PC-9 (cell line): ENCODE measurements at regions not wholly inside any gene's neighbourhood (a gene's known extent, or its start where the extent isn't known, plus 50 kb on each side); places are given as distances from the start of the nearest gene placed in this dataset.

Source experiments
- BruUV-seq: library from RNA; stranded (reverse); fragments of 400-500 nt; replicated peaks from 2 replicates; lab custom pipeline; 2021; lab: Mats Ljungman, UMichigan
- CTCF ChIA-PET: fragments of 300-600 bp; sonication (Branson Sonifier 250); formaldehyde crosslinking; loops from one replicate; lab custom pipeline; 2022; ENCODE audit warnings: antibody characterized with exemption; lab: Charles Lee
- POLR2A ChIA-PET: fragments of 300-600 bp; sonication (Branson Sonifier 250); formaldehyde crosslinking; loops from one replicate; lab custom pipeline; 2022; ENCODE audit warnings: antibody characterized with exemption; ENCODE audit not compliant: unreplicated experiment; lab: Charles Lee
- DNase-seq, 2 experiments: peaks; one replicate each; pipeline versions ENCODE4 v3.0.0 to v3.0.0-alpha.2; 2015 to 2022; ENCODE audit warnings: mixed read lengths in 1 of 2
- H2AFZ ChIP-seq: fragments of 200-600 bp; sonication (generic); 2 replicates; pipeline ENCODE4 v1.8.1; 2017; ENCODE audit warnings: antibody characterized with exemption
- H3F3A ChIP-seq: fragments of 200-600 bp; sonication (generic); 2 replicates; pipeline ENCODE4 v1.8.1; 2017; ENCODE audit warnings: antibody characterized with exemption, mild to moderate bottlenecking, low read depth; ENCODE audit not compliant: insufficient read depth
- H3K27ac ChIP-seq: fragments of 200-600 bp; sonication (generic); 2 replicates; pipeline ENCODE4 v1.6.1; 2016; ENCODE audit warnings: mixed run types
- H3K27me3 ChIP-seq: fragments of 200-600 bp; sonication (generic); 2 replicates; pipeline ENCODE4 v1.6.1; 2016; ENCODE audit warnings: low read depth, mixed run types; ENCODE audit not compliant: insufficient read depth
- H3K36me3 ChIP-seq: fragments of 200-600 bp; sonication (generic); 2 replicates; pipeline ENCODE4 v1.6.1; 2016; ENCODE audit warnings: low read depth, mixed run types
- H3K4me1 ChIP-seq: fragments of 200-600 bp; sonication (generic); replicated peaks from 2 replicates; pipeline ENCODE4 v1.6.1; 2016; ENCODE audit warnings: mixed run types; ENCODE audit not compliant: insufficient read depth
- H3K4me2 ChIP-seq: fragments of 200-600 bp; sonication (generic); 2 replicates; pipeline ENCODE4 v1.6.1; 2017; ENCODE audit warnings: mixed run types
- H3K4me3 ChIP-seq: fragments of 200-600 bp; sonication (generic); 2 replicates; pipeline ENCODE4 v1.6.1; 2016; ENCODE audit warnings: mixed run types
- H3K79me2 ChIP-seq: fragments of 200-600 bp; sonication (generic); 2 replicates; pipeline ENCODE4 v1.6.1; 2017; ENCODE audit warnings: low read depth, mixed run types
- H3K9me2 ChIP-seq: fragments of 200-600 bp; sonication (generic); 2 replicates; pipeline ENCODE4 v1.8.1; 2017; ENCODE audit warnings: mild to moderate bottlenecking; ENCODE audit not compliant: insufficient read depth
- H3K9me3 ChIP-seq: fragments of 200-600 bp; sonication (generic); 2 replicates; pipeline ENCODE4 v1.8.1; 2016; ENCODE audit warnings: low read depth; ENCODE audit not compliant: insufficient read depth
- H4K20me1 ChIP-seq: fragments of 200-600 bp; sonication (generic); 2 replicates; pipeline ENCODE4 v1.8.1; 2017; ENCODE audit not compliant: insufficient read depth
- CTCF ChIP-seq: fragments of 200-600 bp; sonication (generic); conservative IDR thresholded peaks from 2 replicates; pipeline ENCODE4 v1.6.1; 2017; ENCODE audit warnings: mixed run types, antibody characterized with exemption, mild to moderate bottlenecking, moderate library complexity
- EZH2 ChIP-seq: fragments of 200-600 bp; sonication (generic); IDR thresholded peaks from 2 replicates; pipeline ENCODE4 v1.8.0; 2017; ENCODE audit warnings: antibody characterized with exemption, low read depth
- intact Hi-C: fragments of 100-400 bp; cut with micrococcal nuclease; formaldehyde crosslinking; loops from one replicate; pipeline ENCODE4 v1.10.0; 2022; ENCODE audit not compliant: unreplicated experiment

GRCh38 chr1:234916840-234917239, 211.8 kb downstream of the TOMM20 start:
- intact Hi-C loops, result no loop called here
- CTCF ChIA-PET, result no interaction called here
- POLR2A ChIA-PET, result no interaction called here
- Histone ChIP-seq H3K36me3 (no peaks in the 10 kb centered on the region), H3K79me2 (no peaks in the 10 kb centered on the region), H3K27ac (no peak overlapping the region), H3K9me3 (no peaks in the 10 kb centered on the region), H3K9me2 (no peaks in the 10 kb centered on the region), H3K4me3 (no peak overlapping the region), H3F3A (no peaks in the 10 kb centered on the region), H4K20me1 (no peaks in the 10 kb centered on the region), H2AFZ (no peak overlapping the region), H3K4me2 (no peak overlapping the region), H3K27me3 (no peaks in the 10 kb centered on the region), H3K4me1 (no peaks in the 10 kb centered on the region)
- no peak for DNase-seq
- no TSS peak for BruUV-seq
- TF ChIP-seq CTCF (no peak), EZH2 (no peak)

GRCh38 chr1:234915924-234916675, 212.5 kb downstream of the TOMM20 start:
- no peak overlapping the region for H3K27ac ChIP-seq
- H3K9me3 ChIP-seq, result no peaks in the 10 kb centered on the region
- no peaks in the 10 kb centered on the region for H3K36me3 ChIP-seq
- H3K4me3 ChIP-seq, result no peak overlapping the region
- intact Hi-C loops, result no loop called here
- no peaks in the 10 kb centered on the region for H3K9me2 ChIP-seq
- ChIA-PET CTCF (interaction anchor here (0.6 kb wide), 1 partner anchor 815 kb away, joined by 4 read pairs; no protein-coding TSS in a partner anchor), POLR2A (no interaction called here)
- TF ChIP-seq CTCF (no peak), EZH2 (no peak)
- BruUV-seq, result no TSS peak
- no peaks in the 10 kb centered on the region for H3K4me1 ChIP-seq
- no peak overlapping the region for H3K4me2 ChIP-seq
- no peak overlapping the region for H2AFZ ChIP-seq
- H3K27me3 ChIP-seq, result no peaks in the 10 kb centered on the region
- H3F3A ChIP-seq, result no peaks in the 10 kb centered on the region
- H3K79me2 ChIP-seq, result no peaks in the 10 kb centered on the region
- no peaks in the 10 kb centered on the region for H4K20me1 ChIP-seq
- no peak for DNase-seq

- no peaks in the 10 kb centered on the region for H3K9me2 ChIP-seq
- no peak overlapping the region for H3K27ac ChIP-seq
- H3F3A ChIP-seq, result no peaks in the 10 kb centered on the region
- H3K4me2 ChIP-seq, result no peak overlapping the region
- DNase-seq, result no peak
- H3K4me3 ChIP-seq, result no peak overlapping the region
- H3K27me3 ChIP-seq, result no peaks in the 10 kb centered on the region
- ChIA-PET CTCF (no interaction called here), POLR2A (no interaction called here)
- no peaks in the 10 kb centered on the region for H3K79me2 ChIP-seq
- no peaks in the 10 kb centered on the region for H3K36me3 ChIP-seq
- TF ChIP-seq CTCF, result no peak
- TF ChIP-seq EZH2, result no peak
- H2AFZ ChIP-seq, result no peak overlapping the region
- no peaks in the 10 kb centered on the region for H3K4me1 ChIP-seq
- BruUV-seq, result no TSS peak
- no peaks in the 10 kb centered on the region for H3K9me3 ChIP-seq
- no peaks in the 10 kb centered on the region for H4K20me1 ChIP-seq
- intact Hi-C loops, result loop anchor here (5.0 kb wide), 1 partner anchor 307 kb away; no protein-coding TSS in a partner anchor
Measured at GRCh38 chr1:234914606-234915290, 213.9 kb downstream of the TOMM20 start.
